H1 (cell line): ENCODE measurements at regions not wholly inside any gene's neighbourhood (a gene's known extent, or its start where the extent isn't known, plus 50 kb on each side); places are given as distances from the start of the nearest gene placed in this dataset.

Experiments used
- CTCF ChIA-PET: fragments of 300-600 bp; sonication (Branson Sonifier 250); formaldehyde crosslinking; loops from one replicate; lab custom pipeline; 2021; ENCODE audit not compliant: partially characterized antibody; lab: Charles Lee
- POLR2A ChIA-PET: fragments of 300-600 bp; sonication (Branson Sonifier 250); formaldehyde crosslinking; loops from one replicate; lab custom pipeline; 2021; ENCODE audit warnings: inconsistent platforms; ENCODE audit not compliant: partially characterized antibody; lab: Charles Lee
- DNase-seq, 2 experiments: peaks; one replicate each; pipeline versions ENCODE4 v3.0.0 to v3.0.0-alpha.2; 2010 to 2022; ENCODE audit warnings: low spot score in 2 of 2, low read depth in 1 of 2, mixed read lengths in 1 of 2
- FAIRE-seq: peaks from 2 replicates; lab custom pipeline; 2011; peaks lifted over from hg19 to GRCh38; lab: Jason Lieb, UNC
- H2AFZ ChIP-seq: 2 replicates; pipeline ENCODE4 v1.8.1; 2012; ENCODE audit warnings: low read length, inconsistent platforms
- H2AK5ac ChIP-seq: 2 replicates; pipeline ENCODE4 v1.6.1; 2013; ENCODE audit warnings: low read depth, low read length
- H2BK120ac ChIP-seq: replicated peaks from 2 replicates; pipeline ENCODE3; 2013; ENCODE audit warnings: low read depth, low read length, inconsistent platforms
- H2BK12ac ChIP-seq: 2 replicates; pipeline ENCODE4 v1.6.1; 2013; ENCODE audit warnings: low read depth, low read length
- H2BK15ac ChIP-seq: 2 replicates; pipeline ENCODE4 v1.6.1; 2013; ENCODE audit warnings: low read length
- H2BK20ac ChIP-seq: 2 replicates; pipeline ENCODE4 v1.6.1; 2013; ENCODE audit warnings: low read length
- H2BK5ac ChIP-seq: 2 replicates; pipeline ENCODE4 v1.6.1; 2013; ENCODE audit warnings: low read depth, low read length
- H3K14ac ChIP-seq: 2 replicates; pipeline ENCODE4 v1.6.1; 2013; ENCODE audit warnings: inconsistent platforms; ENCODE audit not compliant: insufficient read length
- H3K18ac ChIP-seq: 2 replicates; pipeline ENCODE4 v1.6.1; 2013; ENCODE audit warnings: low read length; ENCODE audit errors: extremely low read depth
- H3K23ac ChIP-seq: 2 replicates; pipeline ENCODE4 v1.6.1; 2013; ENCODE audit warnings: inconsistent platforms; ENCODE audit not compliant: insufficient read length
- H3K23me2 ChIP-seq: 2 replicates; pipeline ENCODE4 v1.6.1; 2013; ENCODE audit warnings: low read depth, low read length
- H3K27ac ChIP-seq: 2 replicates; pipeline ENCODE4 v1.6.1; 2011; ENCODE audit warnings: low read depth, low read length, inconsistent platforms
- H3K27me3 ChIP-seq, 4 experiments: replicated peaks in 1 of 4; 1 replicate in 1 of 4; 2 replicates in 3 of 4; pipeline versions ENCODE4 v1.6.1 to v1.8.1; 2011 to 2013; ENCODE audit warnings: low read length in 3 of 4, mild to moderate bottlenecking in 3 of 4, inconsistent platforms in 2 of 4, mixed read lengths in 2 of 4, moderate library complexity in 1 of 4; ENCODE audit not compliant: control insufficient read depth in 3 of 4, insufficient read depth in 3 of 4; ENCODE audit errors: extremely low read depth in 1 of 4
- H3K36me3 ChIP-seq, 4 experiments: 2 replicates each; pipeline versions ENCODE4 v1.6.1 to v1.8.1; 2011 to 2013; ENCODE audit warnings: mild to moderate bottlenecking in 4 of 4, low read length in 3 of 4, moderate library complexity in 2 of 4, control low read depth in 1 of 4, inconsistent platforms in 1 of 4; ENCODE audit not compliant: insufficient read depth in 4 of 4, control insufficient read depth in 2 of 4
- H3K4ac ChIP-seq: replicated peaks from 2 replicates; pipeline ENCODE3; 2013; ENCODE audit warnings: low read length, low read depth, mixed read lengths, inconsistent platforms; ENCODE audit not compliant: insufficient read length
- H3K4me1 ChIP-seq, 4 experiments: replicated peaks in 1 of 4; 1 replicate in 1 of 4; 2 replicates in 3 of 4; pipeline versions ENCODE4 v1.6.1 to v1.8.1; 2011 to 2013; ENCODE audit warnings: low read length in 3 of 4, inconsistent platforms in 2 of 4, mixed read lengths in 1 of 4; ENCODE audit not compliant: insufficient read depth in 4 of 4, control insufficient read depth in 3 of 4
- H3K4me2 ChIP-seq, 2 experiments: 2 replicates each; pipeline versions ENCODE4 v1.6.1 to v1.8.1; 2011 to 2013; ENCODE audit warnings: low read depth in 2 of 2, low read length in 2 of 2, control low read depth in 1 of 2, inconsistent platforms in 1 of 2, mild to moderate bottlenecking in 1 of 2; ENCODE audit not compliant: insufficient read depth in 1 of 2
- H3K4me3 ChIP-seq, 4 experiments: fragments of 200-600, 300-600 bp in 1 of 4; sonication (generic), shearing (Covaris generic), sonication (Bioruptor Twin) in 1 of 4; 2 replicates each; pipeline versions ENCODE4 v1.5.1 to v1.8.1; 2011 to 2016; ENCODE audit warnings: low read length in 4 of 4, low read depth in 3 of 4, control low read depth in 2 of 4, inconsistent platforms in 2 of 4, mild to moderate bottlenecking in 2 of 4, mixed read lengths in 1 of 4, moderate library complexity in 1 of 4; ENCODE audit not compliant: insufficient read depth in 2 of 4; ENCODE audit errors: extremely low read depth in 1 of 4
- H3K56ac ChIP-seq: replicated peaks from 2 replicates; pipeline ENCODE3; 2013; ENCODE audit warnings: low read depth, mild to moderate bottlenecking, mixed read lengths, low read length, inconsistent platforms; ENCODE audit not compliant: insufficient read length
- H3K79me1 ChIP-seq: 2 replicates; pipeline ENCODE4 v1.6.1; 2013; ENCODE audit warnings: low read depth, low read length, control low read depth
- H3K79me2 ChIP-seq, 2 experiments: 2 replicates each; pipeline versions ENCODE4 v1.6.1 to v1.8.1; 2012 to 2013; ENCODE audit warnings: low read length in 2 of 2, mild to moderate bottlenecking in 2 of 2, inconsistent platforms in 1 of 2; ENCODE audit not compliant: insufficient read depth in 2 of 2, control insufficient read depth in 1 of 2
- H3K9ac ChIP-seq, 4 experiments: replicated peaks in 1 of 4; 1 replicate in 1 of 4; 2 replicates in 3 of 4; pipeline versions ENCODE4 v1.6.1 to v1.8.1; 2011 to 2013; ENCODE audit warnings: low read depth in 3 of 4, low read length in 3 of 4, control low read depth in 2 of 4, mild to moderate bottlenecking in 2 of 4, moderate library complexity in 2 of 4, inconsistent platforms in 1 of 4; ENCODE audit errors: extremely low read depth in 1 of 4
- H3K9me3 ChIP-seq, 2 experiments: 2 replicates each; pipeline versions ENCODE4 v1.6.1 to v1.8.1; 2012 to 2013; ENCODE audit warnings: mild to moderate bottlenecking in 2 of 2, moderate library complexity in 2 of 2, control low read depth in 1 of 2, inconsistent platforms in 1 of 2, low read depth in 1 of 2, low read length in 1 of 2, mixed read lengths in 1 of 2; ENCODE audit not compliant: insufficient read depth in 2 of 2
- H4K20me1 ChIP-seq, 2 experiments: replicated peaks in 1 of 2; 2 replicates each; pipeline versions ENCODE3 to v1.8.1; 2011 to 2013; ENCODE audit warnings: inconsistent platforms in 2 of 2, low read length in 2 of 2, mild to moderate bottlenecking in 1 of 2; ENCODE audit not compliant: insufficient read depth in 2 of 2, control insufficient read depth in 1 of 2
- H4K5ac ChIP-seq: 2 replicates; pipeline ENCODE4 v1.6.1; 2013; ENCODE audit warnings: low read length, low read depth, mixed read lengths, inconsistent platforms; ENCODE audit not compliant: insufficient read length
- H4K8ac ChIP-seq: 2 replicates; pipeline ENCODE4 v1.8.0; 2013; ENCODE audit warnings: mild to moderate bottlenecking, moderate library complexity, low read length, inconsistent platforms; ENCODE audit not compliant: insufficient read depth; ENCODE audit errors: extremely low read depth
- H4K91ac ChIP-seq: replicated peaks from 2 replicates; pipeline ENCODE3; 2013; ENCODE audit warnings: low read length, mixed read lengths, inconsistent platforms; ENCODE audit not compliant: insufficient read length
- BCL11A ChIP-seq, 2 experiments: IDR thresholded peaks; one replicate each; pipeline ENCODE4 v1.6.1; 2011; ENCODE audit warnings: low read depth in 2 of 2, low read length in 2 of 2, mild to moderate bottlenecking in 2 of 2
- CBX8 ChIP-seq: fragments of 300-800, 300-1000 bp; sonication (generic); IDR thresholded peaks from 2 replicates; pipeline ENCODE4 v1.7.1; 2016; ENCODE audit warnings: low read depth, low read length, borderline replicate concordance
- CREB1 ChIP-seq: IDR thresholded peaks from 2 replicates; pipeline ENCODE4 v1.6.1; 2012; ENCODE audit warnings: inconsistent platforms
- CTBP2 ChIP-seq: IDR thresholded peaks from 2 replicates; pipeline ENCODE4 v1.7.0; 2011; ENCODE audit warnings: borderline replicate concordance, mild to moderate bottlenecking, moderate library complexity, mixed read lengths, low read length; ENCODE audit not compliant: insufficient read depth, insufficient read length
- GABPA ChIP-seq: IDR thresholded peaks from 2 replicates; pipeline ENCODE4 v1.6.1; 2011; ENCODE audit warnings: mild to moderate bottlenecking, low read length, moderate library complexity, borderline replicate concordance; ENCODE audit not compliant: insufficient read depth
- JUND ChIP-seq: IDR thresholded peaks from 2 replicates; pipeline ENCODE4 v1.6.1; 2011; ENCODE audit warnings: mild to moderate bottlenecking, improper control_type of control experiment, low read length
- MAFK ChIP-seq: IDR thresholded peaks from 2 replicates; pipeline ENCODE4 v1.6.1; 2012; ENCODE audit warnings: low read depth, mild to moderate bottlenecking, improper control_type of control experiment, low read length
- SP2 ChIP-seq: IDR thresholded peaks from 2 replicates; pipeline ENCODE4 v1.6.1; 2012; ENCODE audit warnings: mild to moderate bottlenecking, low read length, inconsistent platforms
- SRF ChIP-seq: IDR thresholded peaks from 2 replicates; pipeline ENCODE4 v1.6.1; 2011; ENCODE audit warnings: mild to moderate bottlenecking, low read depth, low read length, moderate library complexity
- TAF7 ChIP-seq: optimal IDR thresholded peaks from 2 replicates; pipeline ENCODE3; 2011; ENCODE audit warnings: low read depth, mild to moderate bottlenecking, inconsistent platforms, low read length, moderate library complexity, borderline replicate concordance
- TBP ChIP-seq: IDR thresholded peaks from 2 replicates; pipeline ENCODE4 v1.6.1; 2011; ENCODE audit warnings: low read depth, low read length, improper control_type of control experiment
- YY1 ChIP-seq: IDR thresholded peaks from 2 replicates; pipeline ENCODE4 v1.6.1; 2011; ENCODE audit warnings: low read depth, mild to moderate bottlenecking, low read length
- WGBS, 2 experiments: shearing (Covaris generic) in 1 of 2; methylation state at CpG; one replicate each; pipeline versions ENCODE4 v1.1.6 to v1.1.7; 2013 to 2015; ENCODE audit warnings: low lambda C conversion rate in 2 of 2, mixed read lengths in 2 of 2, inconsistent platforms in 1 of 2, low coverage in 1 of 2, missing lambda C conversion rate in 1 of 2; ENCODE audit not compliant: insufficient replicate concordance in 2 of 2, insufficient coverage in 1 of 2, insufficient read length in 1 of 2; ENCODE audit errors: extremely low coverage in 1 of 2, missing lambda C conversion rate in 1 of 2; 5-methylcytosine and 5-hydroxymethylcytosine counted together
- TF ChIP-seq, protein P1 (sequence below), 3 experiments: IDR thresholded peaks; 1 replicate in 2 of 3; 2 replicates in 1 of 3; pipeline versions ENCODE4 v1.5.1 to v1.6.1; 2011; ENCODE audit warnings: low read length in 3 of 3, mild to moderate bottlenecking in 3 of 3, inconsistent platforms in 2 of 3, low read depth in 1 of 3, moderate library complexity in 1 of 3; ENCODE audit not compliant: insufficient read depth in 1 of 3; ENCODE audit errors: control extremely low read depth in 1 of 3

DNA sequence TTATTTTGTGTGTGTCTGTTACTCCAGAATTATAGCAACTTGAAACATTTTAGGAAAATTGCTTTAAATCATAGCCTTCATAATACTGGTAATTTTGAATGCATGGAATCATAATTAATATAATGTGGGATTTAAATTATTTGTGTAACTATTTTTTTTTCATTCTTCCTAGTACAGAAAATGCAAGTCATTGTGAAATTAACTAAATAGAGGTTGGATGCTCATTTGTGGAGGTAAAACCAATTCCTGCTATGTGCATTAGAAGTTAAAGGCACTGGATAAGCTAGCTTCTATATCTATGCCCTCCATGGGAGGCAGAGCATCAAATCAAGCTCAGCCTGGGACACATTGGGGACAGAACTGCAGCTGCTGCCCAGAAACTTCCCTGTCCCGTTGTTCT lies 1048.5 kb upstream of the PABPC4L start:
- H2AK5ac ChIP-seq: no peak overlapping the region
- no peak overlapping the region for H4K5ac ChIP-seq
- no peak overlapping the region for H2BK15ac ChIP-seq
- no peaks in the 10 kb centered on the region for H3K79me1 ChIP-seq
- no peak overlapping the region for H4K8ac ChIP-seq
- H3K23ac ChIP-seq: no peak overlapping the region
- H4K91ac ChIP-seq: no peak overlapping the region
- H3K56ac ChIP-seq: no peak overlapping the region
- no peaks in the 10 kb centered on the region for H3K27me3 ChIP-seq
- H3K9ac ChIP-seq: no peak overlapping the region
- WGBS, 2 experiments: 74% methylated on average over 1 of the region's 1 CpG; no CpG with 5 or more reads in 1 of the 2 experiments
- H2BK5ac ChIP-seq: no peak overlapping the region
- no peak overlapping the region for H3K4ac ChIP-seq
- ChIA-PET CTCF (interaction anchor here (1.3 to 1.5 kb wide), 2 partner anchors 23 to 24 kb away, joined by 3 read pairs; no protein-coding TSS in a partner anchor), POLR2A (no interaction called here)
- H2BK120ac ChIP-seq: no peak overlapping the region
- H3K18ac ChIP-seq: no peak overlapping the region; the same call in 1 of the 2 replicates
- H2BK12ac ChIP-seq: no peak overlapping the region
- no peak overlapping the region for H3K27ac ChIP-seq
- H3K36me3 ChIP-seq: no peaks in the 10 kb centered on the region
- H3K23me2 ChIP-seq: no peaks in the 10 kb centered on the region
- H2BK20ac ChIP-seq: no peak overlapping the region
- no peak for DNase-seq
- no peaks in the 10 kb centered on the region for H4K20me1 ChIP-seq
- no peak for FAIRE-seq
- H3K79me2 ChIP-seq: no peaks in the 10 kb centered on the region
- H3K4me2 ChIP-seq: no peak overlapping the region
- H3K4me1 ChIP-seq: peaks cover 0 to 5% (median 2%) of the 10 kb centered on the region in 4 experiments; a peak in 3 of 7 replicates
- H3K4me3 ChIP-seq: no peak overlapping the region
- no peaks in the 10 kb centered on the region for H3K9me3 ChIP-seq
- H3K14ac ChIP-seq: no peak overlapping the region
- no peak overlapping the region for H2AFZ ChIP-seq
- no peak for TF ChIP-seq YY1
- no peak for TF ChIP-seq TAF7
- TF ChIP-seq SP2: no peak
- TF ChIP-seq, protein P1, sequence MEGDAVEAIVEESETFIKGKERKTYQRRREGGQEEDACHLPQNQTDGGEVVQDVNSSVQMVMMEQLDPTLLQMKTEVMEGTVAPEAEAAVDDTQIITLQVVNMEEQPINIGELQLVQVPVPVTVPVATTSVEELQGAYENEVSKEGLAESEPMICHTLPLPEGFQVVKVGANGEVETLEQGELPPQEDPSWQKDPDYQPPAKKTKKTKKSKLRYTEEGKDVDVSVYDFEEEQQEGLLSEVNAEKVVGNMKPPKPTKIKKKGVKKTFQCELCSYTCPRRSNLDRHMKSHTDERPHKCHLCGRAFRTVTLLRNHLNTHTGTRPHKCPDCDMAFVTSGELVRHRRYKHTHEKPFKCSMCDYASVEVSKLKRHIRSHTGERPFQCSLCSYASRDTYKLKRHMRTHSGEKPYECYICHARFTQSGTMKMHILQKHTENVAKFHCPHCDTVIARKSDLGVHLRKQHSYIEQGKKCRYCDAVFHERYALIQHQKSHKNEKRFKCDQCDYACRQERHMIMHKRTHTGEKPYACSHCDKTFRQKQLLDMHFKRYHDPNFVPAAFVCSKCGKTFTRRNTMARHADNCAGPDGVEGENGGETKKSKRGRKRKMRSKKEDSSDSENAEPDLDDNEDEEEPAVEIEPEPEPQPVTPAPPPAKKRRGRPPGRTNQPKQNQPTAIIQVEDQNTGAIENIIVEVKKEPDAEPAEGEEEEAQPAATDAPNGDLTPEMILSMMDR (IDR thresholded peaks at IDR 0.05; ENCODE audit: control extremely low read depth in 1 of 3, insufficient read depth in 1 of 3, low read depth in 1 of 3, low read length in 3 of 3): no peak
- TF ChIP-seq CREB1: no peak
- TF ChIP-seq SRF: no peak
- no peak for TF ChIP-seq CBX8
- TF ChIP-seq TBP: no peak
- TF ChIP-seq JUND: no peak
- no peak for TF ChIP-seq BCL11A (IDR thresholded peaks at IDR 0.05; ENCODE audit: low read depth in 2 of 2, low read length in 2 of 2)
- no peak for TF ChIP-seq MAFK
- no peak for TF ChIP-seq GABPA
- TF ChIP-seq CTBP2: no peak
